ENCODE measurements at regions not wholly inside any gene's neighbourhood (a gene's known extent, or its start where the extent isn't known, plus 50 kb on each side); places are given as distances from the start of the nearest gene placed in this dataset.

DNA sequence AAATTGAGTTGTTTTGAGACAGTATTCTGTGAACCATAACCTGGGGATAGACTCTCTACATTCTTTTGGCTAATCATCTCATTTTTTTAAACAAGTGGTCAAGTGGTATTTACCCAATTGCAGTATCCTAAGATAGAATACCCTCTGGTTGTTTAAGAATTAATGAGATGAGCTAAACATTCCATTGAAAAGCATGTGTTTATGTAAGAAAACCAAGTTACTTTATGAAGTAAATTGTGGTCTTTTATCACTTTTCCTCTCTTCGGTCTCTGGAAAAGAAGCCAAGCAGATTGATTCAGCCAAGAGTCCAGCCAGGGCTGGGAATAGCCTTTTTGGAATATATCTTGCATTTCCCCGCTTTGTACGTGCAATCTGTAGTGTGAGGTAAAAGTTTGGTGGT lies 185.7 kb upstream of the TOPAZ1 start:
- no peak overlapping the region for H3K4me3 Mint-ChIP-seq
- H3K79me2 ChIP-seq (ENCODE audit: control insufficient read depth, insufficient read depth, low read length) = no peaks in the 10 kb centered on the region

DNA sequence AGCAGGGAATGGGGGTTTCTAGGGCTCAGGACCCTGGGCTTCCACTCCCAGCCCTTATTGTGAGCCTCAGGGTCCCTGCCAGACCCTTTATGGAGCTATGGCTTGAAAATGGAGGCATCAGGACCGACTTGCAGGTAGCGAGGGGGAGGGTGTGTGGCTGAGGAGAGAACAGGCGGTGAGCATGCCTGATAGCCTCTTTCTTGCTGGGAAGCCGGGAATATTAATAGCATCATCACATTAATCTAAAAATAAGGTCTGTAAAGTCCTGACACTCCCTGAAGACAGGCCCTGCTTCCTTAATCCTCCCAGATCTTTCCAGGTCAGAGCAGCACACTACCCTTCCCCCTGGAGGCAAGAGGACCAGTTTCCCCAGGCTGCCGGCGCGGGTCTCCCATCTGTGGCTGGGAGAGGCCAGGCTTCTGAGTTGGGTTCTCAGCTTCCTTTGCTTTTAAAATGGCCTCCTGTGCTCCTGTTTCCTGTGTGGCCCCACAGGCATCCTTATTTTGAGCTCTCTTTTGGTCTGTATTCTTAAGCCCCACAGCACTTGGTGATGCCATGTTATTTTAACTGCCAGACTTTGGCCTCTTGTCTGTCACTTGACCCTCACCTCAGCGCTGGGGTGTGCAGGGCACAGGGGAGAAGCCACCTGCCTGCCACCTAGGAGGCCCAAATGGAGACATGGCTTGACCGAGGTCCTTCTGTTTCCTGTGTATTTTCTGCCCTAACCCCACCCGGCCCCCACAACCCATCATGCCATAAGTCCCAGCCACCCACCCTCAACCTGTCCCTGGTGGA lies 185.0 kb upstream of the TOPAZ1 start:
- ATAC-seq (ENCODE audit: low read depth) (no peak), DNase-seq (no peak)
- no peaks in the 10 kb centered on the region for H3K9me3 Mint-ChIP-seq (ENCODE audit: insufficient read depth)
- no peaks in the 10 kb centered on the region for H3K9me3 ChIP-seq (ENCODE audit: control extremely low read depth in 1 of 3, control insufficient read depth in 2 of 3, insufficient read depth in 1 of 3, low read length in 2 of 3)
- WGBS (ENCODE audit: insufficient coverage) = 95% methylated on average over 6 of the region's 10 CpGs
- H3K79me2 ChIP-seq (ENCODE audit: control insufficient read depth, insufficient read depth, low read length) = no peaks in the 10 kb centered on the region
- H3K4me2 ChIP-seq (replicated peaks; ENCODE audit: low read depth, low read length, poor library complexity, severe bottlenecking) = no peak overlapping the region
- no peaks in the 10 kb centered on the region for H3K27me3 Mint-ChIP-seq
- H3K27ac ChIP-seq (ENCODE audit: low read length in 2 of 2) = no peak overlapping the region
- H3K9ac ChIP-seq (ENCODE audit: low read length) = no peak overlapping the region
- TF ChIP-seq EZH2 (IDR thresholded peaks at IDR 0.05; ENCODE audit: borderline replicate concordance, insufficient read depth, low read depth, low read length, poor library complexity, severe bottlenecking) = no peak
- TF ChIP-seq, protein P1, sequence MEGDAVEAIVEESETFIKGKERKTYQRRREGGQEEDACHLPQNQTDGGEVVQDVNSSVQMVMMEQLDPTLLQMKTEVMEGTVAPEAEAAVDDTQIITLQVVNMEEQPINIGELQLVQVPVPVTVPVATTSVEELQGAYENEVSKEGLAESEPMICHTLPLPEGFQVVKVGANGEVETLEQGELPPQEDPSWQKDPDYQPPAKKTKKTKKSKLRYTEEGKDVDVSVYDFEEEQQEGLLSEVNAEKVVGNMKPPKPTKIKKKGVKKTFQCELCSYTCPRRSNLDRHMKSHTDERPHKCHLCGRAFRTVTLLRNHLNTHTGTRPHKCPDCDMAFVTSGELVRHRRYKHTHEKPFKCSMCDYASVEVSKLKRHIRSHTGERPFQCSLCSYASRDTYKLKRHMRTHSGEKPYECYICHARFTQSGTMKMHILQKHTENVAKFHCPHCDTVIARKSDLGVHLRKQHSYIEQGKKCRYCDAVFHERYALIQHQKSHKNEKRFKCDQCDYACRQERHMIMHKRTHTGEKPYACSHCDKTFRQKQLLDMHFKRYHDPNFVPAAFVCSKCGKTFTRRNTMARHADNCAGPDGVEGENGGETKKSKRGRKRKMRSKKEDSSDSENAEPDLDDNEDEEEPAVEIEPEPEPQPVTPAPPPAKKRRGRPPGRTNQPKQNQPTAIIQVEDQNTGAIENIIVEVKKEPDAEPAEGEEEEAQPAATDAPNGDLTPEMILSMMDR (IDR thresholded peaks at IDR 0.05) = no peak
- intact Hi-C loops (cut with micrococcal nuclease) = loop anchor here (5.0 kb wide), 1 partner anchor 34 kb away; no protein-coding TSS in a partner anchor
- H3K4me3 Mint-ChIP-seq = no peak overlapping the region
- H3K4me3 ChIP-seq (ENCODE audit: control extremely low read depth in 1 of 5, extremely low read depth in 1 of 5, insufficient read depth in 1 of 5, low read depth in 2 of 5, low read length in 4 of 5) = no peak overlapping the region
- H3K27me3 ChIP-seq (replicated peaks in 1 of 4; ENCODE audit: control extremely low read depth in 1 of 4, control insufficient read depth in 3 of 4, insufficient read depth in 4 of 4, low read length in 3 of 4) = peaks cover 0 to 3% (median 0%) of the 10 kb centered on the region in 4 experiments
- H2AFZ ChIP-seq (ENCODE audit: insufficient read depth, low read depth, low read length, poor library complexity, severe bottlenecking) = no peak overlapping the region
- H3K27ac Mint-ChIP-seq = no peak overlapping the region
- H4K20me1 ChIP-seq (ENCODE audit: control insufficient read depth, insufficient read depth, low read length, poor library complexity, severe bottlenecking) = no peaks in the 10 kb centered on the region
- H3K36me3 ChIP-seq (replicated peaks in 1 of 2; ENCODE audit: control extremely low read depth in 1 of 2, control insufficient read depth in 1 of 2, extremely low read depth in 1 of 2, insufficient read depth in 2 of 2, low read length in 1 of 2) = no peaks in the 10 kb centered on the region
- ChIA-PET CTCF (interaction anchor here (1.2 kb wide), 1 partner anchor 20 kb away, joined by 3 read pairs; no protein-coding TSS in a partner anchor), POLR2A (no interaction called here)
- peaks cover 33% of the 10 kb centered on the region for H3K4me1 Mint-ChIP-seq
- H3K4me1 ChIP-seq (ENCODE audit: control insufficient read depth in 2 of 2, insufficient read depth in 2 of 2, low read length in 2 of 2) = peaks cover 23 to 27% of the 10 kb centered on the region in 2 donors

More for the DNA sequence above, 185.7 kb upstream of the TOPAZ1 start:
- H3K27me3 ChIP-seq (replicated peaks in 1 of 4; ENCODE audit: control extremely low read depth in 1 of 4, control insufficient read depth in 3 of 4, insufficient read depth in 4 of 4, low read length in 3 of 4) = peaks cover 0 to 3% (median 0%) of the 10 kb centered on the region in 4 experiments
- H3K9me3 ChIP-seq (ENCODE audit: control extremely low read depth in 1 of 3, control insufficient read depth in 2 of 3, insufficient read depth in 1 of 3, low read length in 2 of 3) = no peaks in the 10 kb centered on the region
- H3K36me3 ChIP-seq (replicated peaks in 1 of 2; ENCODE audit: control extremely low read depth in 1 of 2, control insufficient read depth in 1 of 2, extremely low read depth in 1 of 2, insufficient read depth in 2 of 2, low read length in 1 of 2) = no peaks in the 10 kb centered on the region
- no peaks in the 10 kb centered on the region for H3K9me3 Mint-ChIP-seq (ENCODE audit: insufficient read depth)
- peaks cover 33% of the 10 kb centered on the region for H3K4me1 Mint-ChIP-seq
- peaks cover 23 to 27% of the 10 kb centered on the region in 2 donors for H3K4me1 ChIP-seq (ENCODE audit: control insufficient read depth in 2 of 2, insufficient read depth in 2 of 2, low read length in 2 of 2)
- TF ChIP-seq EZH2 (IDR thresholded peaks at IDR 0.05; ENCODE audit: borderline replicate concordance, insufficient read depth, low read depth, low read length, poor library complexity, severe bottlenecking) = no peak
- TF ChIP-seq, protein P1 (IDR thresholded peaks at IDR 0.05) = no peak
- no peak overlapping the region for H2AFZ ChIP-seq (ENCODE audit: insufficient read depth, low read depth, low read length, poor library complexity, severe bottlenecking)
- H3K27ac Mint-ChIP-seq = no peak overlapping the region
- H3K27ac ChIP-seq (ENCODE audit: low read length in 2 of 2) = no peak overlapping the region
- POLR2A ChIA-PET = no interaction called here
- H3K9ac ChIP-seq (ENCODE audit: low read length) = no peak overlapping the region
- no peak overlapping the region for H3K4me3 ChIP-seq (ENCODE audit: control extremely low read depth in 1 of 5, extremely low read depth in 1 of 5, insufficient read depth in 1 of 5, low read depth in 2 of 5, low read length in 4 of 5)
- no peaks in the 10 kb centered on the region for H4K20me1 ChIP-seq (ENCODE audit: control insufficient read depth, insufficient read depth, low read length, poor library complexity, severe bottlenecking)
- H3K27me3 Mint-ChIP-seq = no peaks in the 10 kb centered on the region
- H3K4me2 ChIP-seq (replicated peaks; ENCODE audit: low read depth, low read length, poor library complexity, severe bottlenecking) = no peak overlapping the region
- 100% methylated on average over 2 of the region's 3 CpGs for WGBS (ENCODE audit: insufficient coverage)
- DNase-seq (no peak), ATAC-seq (ENCODE audit: low read depth) (no peak)
- CTCF ChIA-PET = no interaction called here
- intact Hi-C loops (cut with micrococcal nuclease) = loop anchor here (5.0 kb wide), 1 partner anchor 34 kb away; no protein-coding TSS in a partner anchor
